Spleen (tissue), 11 donors: ENCODE measurements at regions not wholly inside any gene's neighbourhood (a gene's known extent, or its start where the extent isn't known, plus 50 kb on each side); places are given as distances from the start of the nearest gene placed in this dataset.

Experiments used
- DNase-seq: peaks from one replicate; pipeline ENCODE4 v3.0.0-alpha.2; 2020
- H3K27ac ChIP-seq, 8 donors: fragments of 200-600 bp; sonication (generic) in 7 of 8; 1 replicate in 4 of 8; 2 replicates in 4 of 8; pipeline versions ENCODE4 v1.5.0 to v1.8.0; 2016 to 2021; ENCODE audit warnings: inconsistent platforms in 4 of 8, mild to moderate bottlenecking in 4 of 8, moderate library complexity in 1 of 8
- H3K27me3 ChIP-seq, 7 donors: fragments of 200-600 bp; sonication (generic) in 6 of 7; replicated peaks in 1 of 7; 1 replicate in 4 of 7; 2 replicates in 3 of 7; pipeline versions ENCODE4 v1.5.0 to v1.8.0; 2016 to 2021; ENCODE audit warnings: inconsistent platforms in 3 of 7, mild to moderate bottlenecking in 1 of 7
- H3K36me3 ChIP-seq, 6 donors: fragments of 200-600 bp; sonication (generic) in 5 of 6; 1 replicate in 4 of 6; 2 replicates in 2 of 6; pipeline versions ENCODE4 v1.5.0 to v1.8.0; 2016 to 2021; ENCODE audit warnings: inconsistent platforms in 2 of 6
- H3K4me1 ChIP-seq, 6 donors: fragments of 200-600 bp; sonication (generic) in 5 of 6; 1 replicate in 3 of 6; 2 replicates in 3 of 6; pipeline versions ENCODE4 v1.5.0 to v1.8.0; 2016 to 2021; ENCODE audit warnings: inconsistent platforms in 3 of 6
- H3K4me3 ChIP-seq, 8 donors: fragments of 200-600 bp; sonication (generic) in 7 of 8; 1 replicate in 4 of 8; 2 replicates in 4 of 8; pipeline versions ENCODE4 v1.5.0 to v1.8.0; 2016 to 2021; ENCODE audit warnings: inconsistent platforms in 4 of 8, mild to moderate bottlenecking in 4 of 8, moderate library complexity in 2 of 8
- H3K9me3 ChIP-seq, 8 donors: fragments of 200-600 bp; sonication (generic) in 7 of 8; 1 replicate in 4 of 8; 2 replicates in 4 of 8; pipeline versions ENCODE4 v1.5.0 to v1.8.0; 2016 to 2021; ENCODE audit warnings: inconsistent platforms in 4 of 8
- CTCF ChIP-seq, 11 experiments: fragments of 200-600 bp in 7 of 11; fragments of 450-650 bp in 4 of 11; sonication (generic) in 4 of 11; IDR thresholded peaks in 8 of 11; conservative IDR thresholded peaks in 3 of 11; 1 replicate in 7 of 11; 2 replicates in 4 of 11; pipeline versions ENCODE4 v1.4.0 to v1.8.0; 2016 to 2021; ENCODE audit warnings: antibody characterized with exemption in 11 of 11, inconsistent platforms in 4 of 11, mild to moderate bottlenecking in 1 of 11
- POLR2A ChIP-seq, 3 donors: fragments of 450-650 bp; IDR thresholded peaks; one replicate each; pipeline ENCODE4 v1.5.1; 2017; ENCODE audit warnings: antibody characterized with exemption in 3 of 3, mild to moderate bottlenecking in 1 of 3
- POLR2AphosphoS5 ChIP-seq, 3 donors: sonication (generic); formaldehyde crosslinking; IDR thresholded peaks; one replicate each; pipeline ENCODE4 v1.5.1; 2017; ENCODE audit warnings: antibody characterized with exemption in 3 of 3
- WGBS, 5 donors: extraction: QIAGEN DNeasy Blood & Tissue Kit in 3 of 5; methylation state at CpG; one replicate each; pipeline versions ENCODE4 v1.1.5 to v1.1.7; 2013 to 2018; 5-methylcytosine and 5-hydroxymethylcytosine counted together
- intact Hi-C: fragments of 100-400 bp; cut with DNase I; formaldehyde crosslinking; loops from one replicate; pipeline ENCODE4 v1.15.0; 2023; ENCODE audit warnings: low total_unique reads
- donor health status: healthy with polysubstance abuse.
- donor health status: DM: no; HTN: no; CAD: no; lungs with moderate emphysema.
- donor health status: DM: no; HTN: no; CAD: no.
- donor health status: Bipolar disorder and iron deficiency.
- donor health status: healthy.
- donor health status: DM: no; HTN: no; CAD: no.
- donor health status: DM: yes; HTN: yes; CAD: no.

GRCh38 chr10:31188792-31189406 lies 130.1 kb upstream of the ZEB1 start:
- Histone ChIP-seq H3K27me3 (no peaks in the 10 kb centered on the region), H3K9me3 (no peaks in the 10 kb centered on the region), H3K4me3 (no peak overlapping the region), H3K4me1 (no peaks in the 10 kb centered on the region), H3K27ac (no peak overlapping the region), H3K36me3 (no peaks in the 10 kb centered on the region)
- no peak for DNase-seq
- TF ChIP-seq CTCF (IDR thresholded peaks at IDR 0.05 in 8 of 11, conservative IDR thresholded peaks at IDR 0.05 in 3 of 11) (no peak), POLR2AphosphoS5 (IDR thresholded peaks at IDR 0.05) (no peak), POLR2A (IDR thresholded peaks at IDR 0.05) (no peak)
- intact Hi-C loops: no loop called here
- WGBS, 5 donors: 82 to 92% (median 89%) methylated on average over 4 of the region's 4 CpGs

GRCh38 chr10:31190488-31190887 lies 128.5 kb upstream of the ZEB1 start:
- Histone ChIP-seq H3K4me3 (no peak overlapping the region), H3K27ac (no peak overlapping the region), H3K4me1 (no peaks in the 10 kb centered on the region), H3K9me3 (no peaks in the 10 kb centered on the region), H3K27me3 (no peaks in the 10 kb centered on the region), H3K36me3 (no peaks in the 10 kb centered on the region)
- no peak for DNase-seq
- intact Hi-C loops: no loop called here
- 85 to 98% (median 94%) methylated on average over 2 of the region's 2 CpGs for WGBS, 5 donors
- TF ChIP-seq CTCF (IDR thresholded peaks at IDR 0.05 in 8 of 11, conservative IDR thresholded peaks at IDR 0.05 in 3 of 11) (no peak), POLR2AphosphoS5 (IDR thresholded peaks at IDR 0.05) (no peak)

- no peaks in the 10 kb centered on the region for H3K36me3 ChIP-seq
- H3K4me3 ChIP-seq: no peak overlapping the region
- intact Hi-C loops: no loop called here
- H3K4me1 ChIP-seq: no peaks in the 10 kb centered on the region
- no peaks in the 10 kb centered on the region for H3K9me3 ChIP-seq
- TF ChIP-seq POLR2AphosphoS5 (IDR thresholded peaks at IDR 0.05) (no peak), CTCF (IDR thresholded peaks at IDR 0.05 in 8 of 11, conservative IDR thresholded peaks at IDR 0.05 in 3 of 11) (no peak), POLR2A (IDR thresholded peaks at IDR 0.05) (no peak)
- no peak for DNase-seq
- H3K27me3 ChIP-seq: no peaks in the 10 kb centered on the region
- WGBS, 5 donors: 80 to 93% (median 85%) methylated on average over 6 of the region's 6 CpGs
- H3K27ac ChIP-seq: no peak overlapping the region
Measured at GRCh38 chr10:31192475-31192874, 126.5 kb upstream of the ZEB1 start.

GRCh38 chr10:31194986-31195385 lies 124.0 kb upstream of the ZEB1 start:
- H3K9me3 ChIP-seq: no peaks in the 10 kb centered on the region
- TF ChIP-seq POLR2A (IDR thresholded peaks at IDR 0.05) (no peak), POLR2AphosphoS5 (IDR thresholded peaks at IDR 0.05) (no peak), CTCF (IDR thresholded peaks at IDR 0.05 in 8 of 11, conservative IDR thresholded peaks at IDR 0.05 in 3 of 11) (no peak)
- WGBS, 5 donors: 67 to 83% (median 71%) methylated on average over 4 of the region's 4 CpGs
- H3K4me1 ChIP-seq: no peaks in the 10 kb centered on the region
- intact Hi-C loops: no loop called here
- H3K4me3 ChIP-seq: no peak overlapping the region
- no peak for DNase-seq
- no peaks in the 10 kb centered on the region for H3K36me3 ChIP-seq
- H3K27ac ChIP-seq: no peak overlapping the region
- H3K27me3 ChIP-seq: no peaks in the 10 kb centered on the region
